Muscle of leg (tissue), 3 donors: ENCODE measurements at regions not wholly inside any gene's neighbourhood (a gene's known extent, or its start where the extent isn't known, plus 50 kb on each side); places are given as distances from the start of the nearest gene placed in this dataset.

Source experiments
- DNase-seq: peaks from one replicate; pipeline ENCODE4 v3.0.0; 2013
- H3K27ac ChIP-seq: one replicate; pipeline ENCODE4 v1.5.1; 2013; ENCODE audit warnings: mild to moderate bottlenecking, low read length, control low read depth
- H3K27me3 ChIP-seq: one replicate; pipeline ENCODE4 v1.6.1; 2013; ENCODE audit warnings: low read length; ENCODE audit not compliant: control insufficient read depth, insufficient read depth
- H3K36me3 ChIP-seq: one replicate; pipeline ENCODE4 v1.6.1; 2013; ENCODE audit warnings: low read length; ENCODE audit not compliant: control insufficient read depth, insufficient read depth
- H3K4me1 ChIP-seq: one replicate; pipeline ENCODE4 v1.6.1; 2013; ENCODE audit warnings: low read length; ENCODE audit not compliant: control insufficient read depth, insufficient read depth
- H3K4me3 ChIP-seq: one replicate; pipeline ENCODE4 v1.5.1; 2013; ENCODE audit warnings: low read length, control low read depth
- H3K9me3 ChIP-seq: replicated peaks from 2 replicates; pipeline ENCODE4 v1.6.1; 2013; ENCODE audit warnings: low read depth, low read length; ENCODE audit not compliant: control insufficient read depth
- WGBS: methylation state at CpG from one replicate; pipeline ENCODE4 v1.1.5; 2013; ENCODE audit warnings: missing lambda C conversion rate; ENCODE audit not compliant: insufficient coverage; 5-methylcytosine and 5-hydroxymethylcytosine counted together

DNA sequence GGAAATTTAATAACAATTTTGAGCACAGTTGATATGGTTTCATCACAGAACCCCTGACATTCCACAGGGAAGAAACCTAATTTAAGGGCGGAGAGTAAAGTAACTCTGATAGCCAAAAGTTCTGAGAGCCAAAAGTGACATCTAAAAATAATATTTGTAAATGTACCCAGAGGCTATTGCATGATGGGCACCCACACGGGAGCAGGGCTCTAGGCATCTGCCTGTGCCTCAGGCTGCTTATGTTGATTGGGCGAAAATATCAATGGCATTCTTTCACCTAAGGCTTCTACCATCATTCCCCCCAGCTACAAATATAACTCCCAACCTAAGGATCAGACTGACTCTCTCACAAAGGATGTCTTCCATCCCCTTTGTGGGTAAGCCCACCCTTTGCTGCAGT, 54.1 kb upstream of the PTPRM start:
- DNase-seq = no peak
- no CpG with 5 or more reads among the region's 3 CpGs for WGBS
- Histone ChIP-seq H3K27ac (no peak overlapping the region), H3K9me3 (no peaks in the 10 kb centered on the region), H3K4me1 (no peaks in the 10 kb centered on the region), H3K4me3 (no peak overlapping the region), H3K27me3 (no peaks in the 10 kb centered on the region), H3K36me3 (no peaks in the 10 kb centered on the region)

- no peaks in the 10 kb centered on the region for H3K27me3 ChIP-seq
These were observed 52.2 kb upstream of the PTPRM start for GRCh38 chr18:7514796-7515440.

DNA sequence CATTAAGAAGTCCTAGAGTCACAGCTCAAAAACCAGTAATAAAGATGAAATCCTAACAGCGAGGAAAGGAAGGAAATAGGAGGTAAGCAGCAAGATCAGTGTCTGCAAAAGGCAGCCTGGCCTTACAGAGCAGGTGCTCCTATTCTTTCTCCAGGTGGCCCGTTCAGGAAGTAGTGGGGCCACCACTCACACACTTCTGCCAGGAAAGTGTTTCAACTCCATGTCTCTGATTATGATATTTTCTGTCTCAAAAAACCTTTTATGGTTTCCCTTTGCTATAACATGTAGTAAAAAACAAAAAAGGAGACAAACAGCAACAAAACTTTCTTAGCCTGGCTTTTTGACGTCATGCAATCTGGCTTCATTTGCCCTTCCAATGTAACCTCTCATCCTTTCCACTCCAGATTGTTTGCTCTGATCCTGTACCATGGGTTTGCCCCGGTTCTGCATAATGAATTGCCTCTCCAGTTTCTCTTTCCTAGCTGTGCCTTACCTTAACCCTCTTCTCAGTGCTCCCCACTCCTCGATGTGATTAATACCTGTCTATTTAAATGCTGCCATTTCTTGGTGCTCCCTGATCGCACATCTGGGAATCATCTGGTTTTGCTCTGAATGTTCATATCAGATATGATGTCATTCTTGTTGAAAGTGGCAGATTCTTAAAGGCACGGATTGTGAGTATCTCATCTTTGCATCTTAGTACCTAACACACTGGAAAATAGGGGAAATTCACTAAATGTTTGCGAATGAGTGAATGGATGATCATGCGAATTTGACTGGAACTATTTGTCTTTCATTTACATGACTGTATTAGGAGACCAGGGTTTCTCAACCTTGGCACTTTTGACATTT, 50.6 kb upstream of the PTPRM start:
- DNase-seq = no peak
- H3K36me3 ChIP-seq = no peaks in the 10 kb centered on the region
- H3K9me3 ChIP-seq = no peaks in the 10 kb centered on the region
- no peak overlapping the region for H3K4me3 ChIP-seq
- H3K4me1 ChIP-seq = no peaks in the 10 kb centered on the region
- no peak overlapping the region for H3K27ac ChIP-seq
- WGBS = 37% methylated on average over 2 of the region's 9 CpGs
- H3K27me3 ChIP-seq = no peaks in the 10 kb centered on the region

More at GRCh38 chr18:7514796-7515440, 52.2 kb upstream of the PTPRM start:
- Histone ChIP-seq H3K4me1 (no peaks in the 10 kb centered on the region), H3K27ac (no peak overlapping the region), H3K4me3 (no peak overlapping the region), H3K36me3 (no peaks in the 10 kb centered on the region), H3K9me3 (no peaks in the 10 kb centered on the region)
- no peak for DNase-seq
- 60% methylated on average over 8 of the region's 11 CpGs for WGBS
